ENCODE measurements at regions not wholly inside any gene's neighbourhood (a gene's known extent, or its start where the extent isn't known, plus 50 kb on each side); places are given as distances from the start of the nearest gene placed in this dataset.
"Not testable (repeated sequence)": the region's sequence is repeated elsewhere in the genome, so short reads cannot be mapped to it uniquely, and the experiment has no call there.

- no peak for DNase-seq (ENCODE audit: extremely low spot score)
- no peaks in the 10 kb centered on the region for H3K36me3 ChIP-seq (ENCODE audit: insufficient read depth)
- 75% methylated on average over 1 of the region's 1 CpG for WGBS
- H3K4me3 ChIP-seq (ENCODE audit: low read depth, low read length): no peak overlapping the region
- no peak overlapping the region for H3K27ac ChIP-seq (ENCODE audit: low read depth)
- no peaks in the 10 kb centered on the region for H3K4me1 ChIP-seq (ENCODE audit: insufficient read depth)
Measured at GRCh38 chr1:222976453-222976852, 161.6 kb downstream of the DISP1 start.

DNA sequence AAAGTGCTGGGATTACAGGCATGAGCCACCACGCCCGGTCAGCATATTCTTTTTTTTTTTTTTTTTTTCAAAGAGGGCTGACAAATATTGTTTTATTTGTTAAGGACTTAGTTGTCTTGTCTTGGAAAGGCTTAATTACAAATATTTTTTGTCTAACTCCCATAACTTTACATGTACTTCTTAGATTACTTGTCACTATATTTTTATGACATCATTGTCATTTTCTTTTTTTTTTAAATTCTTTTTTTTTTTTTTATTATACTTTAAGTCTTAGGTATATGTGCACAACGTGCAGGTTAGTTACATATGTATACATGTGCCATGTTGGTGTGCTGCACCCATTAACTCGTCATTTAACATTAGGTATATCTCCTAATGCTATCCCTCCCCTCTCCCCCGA, 162.5 kb downstream of the DISP1 start:
- not testable (repeated sequence) for H3K27ac ChIP-seq (ENCODE audit: low read depth); H3K4me1 ChIP-seq (ENCODE audit: insufficient read depth); DNase-seq (ENCODE audit: extremely low spot score); H3K36me3 ChIP-seq (ENCODE audit: insufficient read depth); H3K4me3 ChIP-seq (ENCODE audit: low read depth, low read length)
- 98% methylated on average over 4 of the region's 5 CpGs for WGBS

DNA sequence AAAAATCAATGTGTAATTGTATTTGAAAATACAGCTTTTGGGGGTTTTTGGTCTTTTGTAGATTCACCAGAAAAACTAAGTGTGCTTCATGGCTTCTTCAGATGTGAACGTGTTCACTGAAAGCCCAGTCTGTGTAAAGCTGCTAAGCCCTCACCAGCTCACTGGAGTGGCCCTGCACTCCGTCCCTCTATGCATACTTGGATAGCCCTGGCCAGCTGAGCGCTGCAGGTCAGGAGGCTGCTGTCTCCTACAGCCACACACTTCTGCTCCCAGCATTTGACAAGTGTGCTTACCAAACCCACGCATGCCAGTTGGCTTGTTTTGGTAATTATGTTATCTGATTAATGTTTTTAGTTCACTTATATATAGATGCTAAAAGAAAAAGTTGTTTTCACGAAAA, 163.5 kb downstream of the TLR5 start:
- Histone ChIP-seq H3K36me3 (ENCODE audit: insufficient read depth) (no peaks in the 10 kb centered on the region), H3K4me1 (ENCODE audit: insufficient read depth) (no peaks in the 10 kb centered on the region), H3K4me3 (ENCODE audit: low read depth, low read length) (no peak overlapping the region), H3K27ac (ENCODE audit: low read depth) (no peak overlapping the region)
- no peak for DNase-seq (ENCODE audit: extremely low spot score)
- WGBS: 82% methylated on average over 5 of the region's 5 CpGs

DNA sequence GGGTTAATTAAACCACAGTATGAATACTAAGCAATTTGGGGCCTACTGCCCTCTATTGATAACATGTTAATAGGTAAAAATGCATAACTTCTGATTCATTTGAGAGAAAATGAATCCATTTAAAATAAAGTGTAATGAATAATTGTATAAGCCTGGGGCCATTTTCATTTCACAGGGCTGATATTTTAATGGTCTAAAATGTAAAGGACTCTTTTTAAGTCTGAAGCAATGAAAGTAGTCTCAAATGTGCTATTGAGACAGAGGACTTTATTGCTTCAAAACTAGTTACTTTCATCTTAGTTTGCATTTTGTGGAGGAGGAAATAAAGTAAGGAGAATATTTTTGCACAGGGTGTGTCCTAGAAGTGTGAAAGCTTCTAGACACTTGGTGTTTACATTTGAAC, 155.4 kb downstream of the TLR5 start:
- Histone ChIP-seq H3K36me3 (ENCODE audit: insufficient read depth) (no peaks in the 10 kb centered on the region), H3K4me1 (ENCODE audit: insufficient read depth) (no peaks in the 10 kb centered on the region), H3K4me3 (ENCODE audit: low read depth, low read length) (no peak overlapping the region), H3K27ac (ENCODE audit: low read depth) (no peak overlapping the region)
- DNase-seq (ENCODE audit: extremely low spot score): no peak

GRCh38 chr1:222989443-222989842, 153.6 kb downstream of the TLR5 start:
- WGBS: 83% methylated on average over 3 of the region's 3 CpGs
- no peaks in the 10 kb centered on the region for H3K4me1 ChIP-seq (ENCODE audit: insufficient read depth)
- H3K4me3 ChIP-seq (ENCODE audit: low read depth, low read length): no peak overlapping the region
- no peaks in the 10 kb centered on the region for H3K36me3 ChIP-seq (ENCODE audit: insufficient read depth)
- no peak for DNase-seq (ENCODE audit: extremely low spot score)
- no peak overlapping the region for H3K27ac ChIP-seq (ENCODE audit: low read depth)

GRCh38 chr1:222991177-222991576, 151.9 kb downstream of the TLR5 start:
- Histone ChIP-seq H3K36me3 (ENCODE audit: insufficient read depth) (no peaks in the 10 kb centered on the region), H3K27ac (ENCODE audit: low read depth) (no peak overlapping the region), H3K4me3 (ENCODE audit: low read depth, low read length) (no peak overlapping the region), H3K4me1 (ENCODE audit: insufficient read depth) (no peaks in the 10 kb centered on the region)
- no peak for DNase-seq (ENCODE audit: extremely low spot score)
- 89% methylated on average over 1 of the region's 1 CpG for WGBS

GRCh38 chr1:222991908-222992307, 151.1 kb downstream of the TLR5 start:
- no peak for DNase-seq (ENCODE audit: extremely low spot score)
- no peak overlapping the region for H3K4me3 ChIP-seq (ENCODE audit: low read depth, low read length)
- WGBS: 90% methylated on average over 7 of the region's 7 CpGs
- no peaks in the 10 kb centered on the region for H3K36me3 ChIP-seq (ENCODE audit: insufficient read depth)
- H3K4me1 ChIP-seq (ENCODE audit: insufficient read depth): no peaks in the 10 kb centered on the region
- no peak overlapping the region for H3K27ac ChIP-seq (ENCODE audit: low read depth)

DNA sequence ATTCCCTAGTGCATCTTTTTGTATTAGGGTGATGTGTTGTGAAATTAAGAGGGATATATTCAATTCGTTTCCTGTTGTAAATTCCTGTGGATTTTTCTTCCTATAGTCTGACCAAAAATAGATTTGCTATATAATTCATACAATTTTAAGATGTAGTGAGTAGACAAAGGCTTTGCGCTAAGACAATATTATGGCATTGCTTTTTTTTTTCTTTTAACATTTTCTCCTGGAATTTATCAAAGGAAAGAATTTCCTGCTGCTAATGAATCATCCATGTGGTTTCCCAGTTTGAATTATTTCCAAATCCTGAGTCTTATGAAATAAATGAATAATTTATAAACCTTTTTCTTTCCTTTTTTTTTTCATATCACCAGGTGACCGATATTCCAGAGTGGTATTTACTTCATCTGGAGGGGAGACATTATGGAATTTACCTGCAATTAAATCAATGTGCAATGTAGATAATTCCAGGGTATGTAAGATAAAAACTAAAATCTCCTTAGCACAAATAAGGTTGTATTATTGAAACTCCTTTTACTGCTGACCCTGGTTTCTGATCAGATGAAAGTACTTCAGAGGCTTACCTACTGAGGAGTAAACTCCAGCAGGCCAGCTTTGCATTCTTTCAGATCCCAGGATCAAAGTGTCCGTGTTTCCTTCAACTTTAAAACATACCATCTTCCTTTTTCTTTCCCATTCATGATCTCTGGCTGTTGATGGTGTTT, 148.4 kb downstream of the TLR5 start:
- Histone ChIP-seq H3K4me1 (ENCODE audit: insufficient read depth) (no peaks in the 10 kb centered on the region), H3K36me3 (ENCODE audit: insufficient read depth) (peaks cover 2% of the 10 kb centered on the region), H3K27ac (ENCODE audit: low read depth) (no peak overlapping the region), H3K4me3 (ENCODE audit: low read depth, low read length) (no peak overlapping the region)
- DNase-seq (ENCODE audit: extremely low spot score): no peak
- WGBS: 70% methylated on average over 4 of the region's 4 CpGs

GRCh38 chr1:222995236-222995580, 147.8 kb downstream of the TLR5 start:
- 70% methylated on average over 3 of the region's 3 CpGs for WGBS
- H3K4me1 ChIP-seq (ENCODE audit: insufficient read depth): no peaks in the 10 kb centered on the region
- no peak for DNase-seq (ENCODE audit: extremely low spot score)
- no peak overlapping the region for H3K4me3 ChIP-seq (ENCODE audit: low read depth, low read length)
- peaks cover 2% of the 10 kb centered on the region for H3K36me3 ChIP-seq (ENCODE audit: insufficient read depth)
- H3K27ac ChIP-seq (ENCODE audit: low read depth): no peak overlapping the region

DNA sequence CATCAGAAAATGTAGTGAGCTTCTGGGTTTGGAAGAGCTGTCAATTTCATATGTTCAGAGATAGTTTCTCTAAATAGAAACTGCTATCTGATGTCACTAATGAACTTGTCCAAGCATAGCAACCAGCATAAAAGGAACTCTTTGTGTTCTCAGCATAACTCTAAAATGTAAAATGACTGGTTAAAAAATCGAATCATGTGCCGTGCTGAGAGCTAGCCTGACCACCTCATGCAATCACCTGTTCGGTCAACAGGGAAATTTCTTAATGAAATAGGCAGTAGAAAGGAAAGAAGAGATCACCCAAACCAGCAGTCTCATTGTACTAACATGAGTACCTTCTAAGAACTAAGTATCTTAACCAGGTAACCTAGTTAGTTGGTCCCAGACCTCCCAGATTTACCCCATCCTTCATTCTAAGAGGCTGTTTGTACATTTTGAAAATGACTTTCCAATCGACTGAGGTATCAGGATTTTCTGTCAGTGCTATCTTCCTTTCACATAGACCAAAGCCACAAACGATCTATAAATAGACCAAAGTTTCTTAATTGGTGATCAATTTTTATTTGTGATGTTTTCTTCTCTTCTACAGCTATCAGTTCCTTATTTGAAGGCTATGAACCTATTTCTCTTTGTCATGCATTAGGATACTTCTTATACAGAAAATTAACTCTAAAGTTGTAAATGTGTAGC, 147.3 kb downstream of the TLR5 start:
- no peak overlapping the region for H3K27ac ChIP-seq (ENCODE audit: low read depth)
- H3K4me1 ChIP-seq (ENCODE audit: insufficient read depth): no peaks in the 10 kb centered on the region
- peaks cover 2% of the 10 kb centered on the region for H3K36me3 ChIP-seq (ENCODE audit: insufficient read depth)
- no peak for DNase-seq (ENCODE audit: extremely low spot score)
- H3K4me3 ChIP-seq (ENCODE audit: low read depth, low read length): no peak overlapping the region
- 77% methylated on average over 5 of the region's 5 CpGs for WGBS

DNA sequence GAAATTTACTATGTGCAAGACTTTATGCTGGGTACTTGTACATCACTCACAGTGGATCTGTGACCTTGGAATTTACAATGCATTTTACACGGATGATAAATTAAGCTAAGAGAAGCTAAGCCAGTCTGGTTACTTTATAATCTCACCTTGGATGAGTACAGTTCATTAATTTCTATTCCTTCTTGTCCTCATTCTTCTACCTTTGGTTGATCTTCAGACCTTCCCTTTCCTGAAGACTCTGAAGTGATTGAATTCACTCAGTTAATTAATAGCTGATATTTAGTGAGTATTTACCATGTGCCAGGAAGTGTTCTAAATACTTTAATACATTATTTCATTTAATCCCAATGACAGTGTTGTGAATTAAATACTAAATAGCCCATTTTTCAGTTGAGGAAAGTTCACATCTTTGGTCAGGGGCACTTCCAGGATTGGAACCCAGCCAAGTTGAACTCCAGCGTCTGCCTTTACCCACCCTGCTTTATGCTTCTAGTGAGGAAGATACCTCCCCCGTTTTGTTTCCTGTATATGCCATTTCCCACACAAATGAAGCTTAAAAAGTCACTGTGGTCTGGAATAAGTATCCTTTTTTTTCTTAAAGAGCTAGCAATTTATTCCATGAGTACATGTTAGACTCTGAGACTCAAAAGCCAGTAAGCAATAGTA, 146.6 kb downstream of the TLR5 start:
- 59% methylated on average over 3 of the region's 3 CpGs for WGBS
- Histone ChIP-seq H3K4me3 (ENCODE audit: low read depth, low read length) (no peak overlapping the region), H3K4me1 (ENCODE audit: insufficient read depth) (no peaks in the 10 kb centered on the region), H3K27ac (ENCODE audit: low read depth) (no peak overlapping the region), H3K36me3 (ENCODE audit: insufficient read depth) (peaks cover 2% of the 10 kb centered on the region)
- no peak for DNase-seq (ENCODE audit: extremely low spot score)

GRCh38 chr1:223000632-223001031, 142.4 kb downstream of the TLR5 start:
- H3K27ac ChIP-seq (ENCODE audit: low read depth): no peak overlapping the region
- H3K4me1 ChIP-seq (ENCODE audit: insufficient read depth): no peaks in the 10 kb centered on the region
- H3K36me3 ChIP-seq (ENCODE audit: insufficient read depth): peaks cover 6% of the 10 kb centered on the region
- no peak for DNase-seq (ENCODE audit: extremely low spot score)
- no peak overlapping the region for H3K4me3 ChIP-seq (ENCODE audit: low read depth, low read length)

- DNase-seq (ENCODE audit: extremely low spot score): no peak
- Histone ChIP-seq H3K27ac (ENCODE audit: low read depth) (no peak overlapping the region), H3K4me1 (ENCODE audit: insufficient read depth) (no peaks in the 10 kb centered on the region), H3K36me3 (ENCODE audit: insufficient read depth) (peaks cover 6% of the 10 kb centered on the region), H3K4me3 (ENCODE audit: low read depth, low read length) (no peak overlapping the region)
- WGBS: 88% methylated on average over 9 of the region's 9 CpGs
Measured at GRCh38 chr1:223001653-223002634, 141.1 kb downstream of the TLR5 start.
